ENCODE measurements at regions not wholly inside any gene's neighbourhood (a gene's known extent, or its start where the extent isn't known, plus 50 kb on each side); places are given as distances from the start of the nearest gene placed in this dataset.
"Not testable (repeated sequence)": the region's sequence is repeated elsewhere in the genome, so short reads cannot be mapped to it uniquely, and the experiment has no call there.

- no peak for DNase-seq (ENCODE audit: low read depth, low spot score)
These were observed 1658.0 kb downstream of the C4orf33 start for GRCh38 chr4:130753926-130754325.

- no peak for DNase-seq (ENCODE audit: low read depth, low spot score)
These were observed 1664.3 kb downstream of the C4orf33 start for GRCh38 chr4:130760246-130760645.

GRCh38 chr4:130767384-130767783, 1671.4 kb downstream of the C4orf33 start:
- not testable (repeated sequence) for DNase-seq (ENCODE audit: low read depth, low spot score)

- not testable (repeated sequence) for DNase-seq (ENCODE audit: low read depth, low spot score)
These were observed 1677.0 kb downstream of the C4orf33 start for GRCh38 chr4:130772966-130773365.

- DNase-seq (ENCODE audit: low read depth, low spot score) = peak; percentile 4
These were observed 1712.5 kb downstream of the C4orf33 start for GRCh38 chr4:130808492-130808891.

- peak; percentile 36 for DNase-seq (ENCODE audit: low read depth, low spot score)
These were observed 1716.3 kb downstream of the C4orf33 start for GRCh38 chr4:130812117-130812765.

- DNase-seq (ENCODE audit: low read depth, low spot score) = no peak
These were observed 1718.9 kb downstream of the C4orf33 start for GRCh38 chr4:130814896-130815295.

- DNase-seq (ENCODE audit: low read depth, low spot score) = no peak
These were observed 1724.5 kb downstream of the C4orf33 start for GRCh38 chr4:130820448-130820847.

- DNase-seq (ENCODE audit: low read depth, low spot score) = no peak
These were observed 1729.3 kb downstream of the C4orf33 start for GRCh38 chr4:130825284-130825683.

GRCh38 chr4:130850019-130850524, 1754.1 kb downstream of the C4orf33 start:
- peak; percentile 20 for DNase-seq (ENCODE audit: low read depth, low spot score)

GRCh38 chr4:130851107-130851506, 1755.2 kb downstream of the C4orf33 start:
- DNase-seq (ENCODE audit: low read depth, low spot score) = no peak

GRCh38 chr4:130851932-130852331, 1756.0 kb downstream of the C4orf33 start:
- no peak for DNase-seq (ENCODE audit: low read depth, low spot score)

- DNase-seq (ENCODE audit: low read depth, low spot score) = no peak
These were observed 1759.6 kb downstream of the C4orf33 start for GRCh38 chr4:130855533-130855932.

- DNase-seq (ENCODE audit: low read depth, low spot score) = no peak
These were observed 1764.0 kb downstream of the C4orf33 start for GRCh38 chr4:130859991-130860390.

GRCh38 chr4:130896920-130897319, 1801.0 kb downstream of the C4orf33 start:
- no peak for DNase-seq (ENCODE audit: low read depth, low spot score)

- no peak for DNase-seq (ENCODE audit: low read depth, low spot score)
These were observed 1805.4 kb downstream of the C4orf33 start for GRCh38 chr4:130901321-130901720.

- no peak for DNase-seq (ENCODE audit: low read depth, low spot score)
These were observed 1827.0 kb downstream of the C4orf33 start for GRCh38 chr4:130922955-130923354.

GRCh38 chr4:130955520-130955919, 1859.6 kb downstream of the C4orf33 start:
- DNase-seq (ENCODE audit: low read depth, low spot score) = no peak

GRCh38 chr4:130985371-130985770, 1889.4 kb downstream of the C4orf33 start:
- no peak for DNase-seq (ENCODE audit: low read depth, low spot score)

GRCh38 chr4:130995988-130996387, 1900.0 kb downstream of the C4orf33 start:
- no peak for DNase-seq (ENCODE audit: low read depth, low spot score)

GRCh38 chr4:131001371-131001770, 1905.4 kb downstream of the C4orf33 start:
- no peak for DNase-seq (ENCODE audit: low read depth, low spot score)

- no peak for DNase-seq (ENCODE audit: low read depth, low spot score)
These were observed 1906.2 kb downstream of the C4orf33 start for GRCh38 chr4:131002132-131002531.

- no peak for DNase-seq (ENCODE audit: low read depth, low spot score)
These were observed 1910.4 kb downstream of the C4orf33 start for GRCh38 chr4:131006388-131006787.

GRCh38 chr4:131011961-131012360, 1916.0 kb downstream of the C4orf33 start:
- DNase-seq (ENCODE audit: low read depth, low spot score) = not testable (repeated sequence)
